ENCODE measurements at regions not wholly inside any gene's neighbourhood (a gene's known extent, or its start where the extent isn't known, plus 50 kb on each side); places are given as distances from the start of the nearest gene placed in this dataset.

DNA sequence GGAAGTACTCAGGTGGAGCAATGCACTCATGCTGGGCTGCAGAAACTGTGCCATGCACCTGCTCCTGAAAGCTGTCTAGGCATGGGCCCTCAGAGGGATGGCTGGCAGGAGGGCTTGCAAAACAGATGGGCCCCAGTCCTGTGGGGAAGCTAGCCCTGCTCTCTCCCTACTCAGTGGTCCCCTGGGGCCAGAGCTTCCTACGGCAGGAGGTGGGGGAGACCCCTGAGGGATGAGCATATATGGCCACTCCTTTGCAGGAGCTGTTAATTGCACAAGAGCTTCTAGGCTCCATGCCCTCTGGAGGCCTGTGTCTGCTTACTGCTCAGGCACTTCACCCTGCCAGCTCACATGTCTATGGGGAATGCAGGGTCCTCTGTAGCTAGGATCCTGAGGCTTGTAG, 545.3 kb upstream of the PTPRD start:
- WGBS, 2 donors: 77 to 86% methylated on average over 1 of the region's 1 CpG
- no peak for FAIRE-seq
- Histone ChIP-seq H3K27ac (no peak overlapping the region), H3K4me1 (no peaks in the 10 kb centered on the region), H3K9me3 (no peaks in the 10 kb centered on the region), H3K36me3 (no peaks in the 10 kb centered on the region), H3K4me3 (no peak overlapping the region), H3K27me3 (no peaks in the 10 kb centered on the region)
- peak in 1 of 6 donors; percentile 25 for DNase-seq
- TF ChIP-seq, protein P1, sequence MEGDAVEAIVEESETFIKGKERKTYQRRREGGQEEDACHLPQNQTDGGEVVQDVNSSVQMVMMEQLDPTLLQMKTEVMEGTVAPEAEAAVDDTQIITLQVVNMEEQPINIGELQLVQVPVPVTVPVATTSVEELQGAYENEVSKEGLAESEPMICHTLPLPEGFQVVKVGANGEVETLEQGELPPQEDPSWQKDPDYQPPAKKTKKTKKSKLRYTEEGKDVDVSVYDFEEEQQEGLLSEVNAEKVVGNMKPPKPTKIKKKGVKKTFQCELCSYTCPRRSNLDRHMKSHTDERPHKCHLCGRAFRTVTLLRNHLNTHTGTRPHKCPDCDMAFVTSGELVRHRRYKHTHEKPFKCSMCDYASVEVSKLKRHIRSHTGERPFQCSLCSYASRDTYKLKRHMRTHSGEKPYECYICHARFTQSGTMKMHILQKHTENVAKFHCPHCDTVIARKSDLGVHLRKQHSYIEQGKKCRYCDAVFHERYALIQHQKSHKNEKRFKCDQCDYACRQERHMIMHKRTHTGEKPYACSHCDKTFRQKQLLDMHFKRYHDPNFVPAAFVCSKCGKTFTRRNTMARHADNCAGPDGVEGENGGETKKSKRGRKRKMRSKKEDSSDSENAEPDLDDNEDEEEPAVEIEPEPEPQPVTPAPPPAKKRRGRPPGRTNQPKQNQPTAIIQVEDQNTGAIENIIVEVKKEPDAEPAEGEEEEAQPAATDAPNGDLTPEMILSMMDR (IDR thresholded peaks at IDR 0.05): no peak
- no peak for ATAC-seq
- intact Hi-C loops (cut with DNase I): no loop called here

DNA sequence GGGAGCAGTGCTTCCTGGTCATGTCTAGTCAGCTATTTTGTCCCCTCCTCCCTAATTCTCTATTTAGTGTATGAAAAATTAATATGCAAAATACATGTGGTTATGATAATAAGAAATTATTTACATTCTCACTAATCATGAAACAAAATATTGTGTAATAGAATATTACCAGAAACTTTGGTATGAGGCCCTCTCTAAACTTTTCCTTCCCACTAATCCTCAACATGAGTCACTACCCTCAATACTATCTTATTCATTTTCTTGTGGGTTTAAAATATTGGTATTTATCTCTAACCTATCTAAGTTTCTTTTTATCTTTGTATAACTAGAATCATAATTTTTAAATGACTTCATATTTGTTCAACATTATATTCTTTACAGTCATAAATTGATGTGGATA, 545.9 kb upstream of the PTPRD start:
- no peak for ATAC-seq
- no peak overlapping the region for H3K27ac ChIP-seq
- H3K4me1 ChIP-seq: no peaks in the 10 kb centered on the region
- H3K36me3 ChIP-seq: no peaks in the 10 kb centered on the region
- no peak for FAIRE-seq
- TF ChIP-seq, protein P1 (IDR thresholded peaks at IDR 0.05): no peak
- no peaks in the 10 kb centered on the region for H3K27me3 ChIP-seq
- no peak overlapping the region for H3K4me3 ChIP-seq
- H3K9me3 ChIP-seq: no peaks in the 10 kb centered on the region
- intact Hi-C loops (cut with DNase I): no loop called here
- DNase-seq: no peak

DNA sequence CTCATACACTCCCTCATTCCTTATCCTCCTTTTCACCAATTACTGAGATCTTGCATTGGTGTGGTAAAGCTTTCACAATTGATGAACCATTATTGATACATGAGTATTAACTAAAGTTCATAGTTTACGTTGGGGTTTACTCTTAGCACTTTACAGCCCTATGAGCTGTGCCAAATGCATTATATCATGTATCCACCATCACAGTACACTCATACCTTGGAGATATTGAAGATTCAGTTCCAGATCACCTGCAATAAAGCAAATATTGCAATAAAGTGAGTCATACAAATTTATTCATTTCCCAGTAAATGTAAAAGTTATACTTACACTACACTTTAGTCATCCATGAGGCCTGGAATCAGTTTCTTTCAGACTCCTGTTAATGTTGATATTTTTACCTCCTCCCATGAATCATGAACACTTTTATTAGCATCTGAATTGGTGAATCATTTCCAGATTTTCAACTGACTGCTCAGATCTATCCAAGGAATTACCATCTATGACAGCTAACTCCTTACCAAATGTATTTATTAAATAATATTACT, 546.6 kb upstream of the PTPRD start:
- WGBS, 2 donors: 63 to 72% methylated on average over 1 of the region's 1 CpG
- intact Hi-C loops (cut with DNase I): no loop called here
- Histone ChIP-seq H3K27ac (no peak overlapping the region), H3K4me3 (no peak overlapping the region), H3K36me3 (no peaks in the 10 kb centered on the region), H3K4me1 (no peaks in the 10 kb centered on the region), H3K9me3 (no peaks in the 10 kb centered on the region), H3K27me3 (no peaks in the 10 kb centered on the region)
- DNase-seq: no peak
- no peak for FAIRE-seq
- ATAC-seq: no peak
- TF ChIP-seq, protein P1 (IDR thresholded peaks at IDR 0.05): no peak

DNA sequence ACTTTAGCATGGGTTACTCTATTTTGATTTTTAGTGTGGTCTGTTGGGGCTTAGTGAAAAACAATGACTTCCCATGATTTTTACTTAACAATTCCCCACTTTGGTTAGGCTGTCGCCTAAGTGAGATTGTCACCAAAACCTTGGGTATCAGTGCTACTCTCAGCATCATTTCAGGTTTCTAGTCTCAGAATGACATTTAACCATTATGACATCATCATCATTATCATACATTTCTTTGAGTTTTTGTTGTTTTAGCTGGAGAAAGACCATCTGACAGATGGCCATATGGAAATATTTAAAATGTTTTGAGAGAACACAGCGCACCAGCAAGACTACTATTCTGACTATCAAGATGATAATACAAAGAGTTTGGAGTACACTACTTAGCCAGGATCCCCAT, 551.0 kb upstream of the PTPRD start:
- H3K27me3 ChIP-seq: no peaks in the 10 kb centered on the region
- no peaks in the 10 kb centered on the region for H3K9me3 ChIP-seq
- H3K4me3 ChIP-seq: no peak overlapping the region
- FAIRE-seq (no peak), DNase-seq (no peak), ATAC-seq (no peak)
- 81 to 89% methylated on average over 2 of the region's 2 CpGs for WGBS, 2 donors
- no peaks in the 10 kb centered on the region for H3K36me3 ChIP-seq
- H3K27ac ChIP-seq: no peak overlapping the region
- TF ChIP-seq, protein P1 (IDR thresholded peaks at IDR 0.05): no peak
- intact Hi-C loops (cut with DNase I): no loop called here
- no peaks in the 10 kb centered on the region for H3K4me1 ChIP-seq

DNA sequence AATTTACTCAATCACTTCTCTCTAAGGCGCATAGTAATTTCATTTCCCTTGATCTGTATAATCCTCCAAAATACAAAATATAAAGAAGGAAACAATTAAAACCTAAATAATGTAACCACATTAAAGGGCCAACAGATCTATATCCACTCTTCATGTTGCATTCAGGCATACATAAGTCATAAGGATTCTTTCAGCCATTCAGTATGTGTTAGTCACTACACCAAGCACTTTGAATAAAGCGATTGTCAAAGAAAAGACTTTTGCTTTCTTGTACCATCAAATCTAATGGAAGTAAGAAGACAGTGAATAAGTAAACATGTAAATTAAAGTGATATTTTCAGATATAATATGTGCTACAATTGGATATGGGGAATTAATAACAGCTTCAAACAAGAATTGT, 569.2 kb upstream of the PTPRD start:
- Histone ChIP-seq H3K36me3 (no peaks in the 10 kb centered on the region), H3K27me3 (no peaks in the 10 kb centered on the region), H3K9me3 (no peaks in the 10 kb centered on the region), H3K27ac (no peak overlapping the region), H3K4me1 (no peaks in the 10 kb centered on the region), H3K4me3 (no peak overlapping the region)
- FAIRE-seq (no peak), DNase-seq (no peak), ATAC-seq (no peak)
- WGBS, 2 donors: 96 to 97% methylated on average over 2 of the region's 2 CpGs
- TF ChIP-seq, protein P1 (IDR thresholded peaks at IDR 0.05): no peak
- intact Hi-C loops (cut with DNase I): no loop called here

Data from pancreas (tissue), 10 donors.